Fibroblast of skin of back (primary cell): ENCODE measurements at regions not wholly inside any gene's neighbourhood (a gene's known extent, or its start where the extent isn't known, plus 50 kb on each side); places are given as distances from the start of the nearest gene placed in this dataset.
"Not testable (repeated sequence)": the region's sequence is repeated elsewhere in the genome, so short reads cannot be mapped to it uniquely, and the experiment has no call there.

ENCODE experiments used
- DNase-seq: peaks from one replicate; pipeline ENCODE4 v3.0.0-alpha.2; 2013

DNA sequence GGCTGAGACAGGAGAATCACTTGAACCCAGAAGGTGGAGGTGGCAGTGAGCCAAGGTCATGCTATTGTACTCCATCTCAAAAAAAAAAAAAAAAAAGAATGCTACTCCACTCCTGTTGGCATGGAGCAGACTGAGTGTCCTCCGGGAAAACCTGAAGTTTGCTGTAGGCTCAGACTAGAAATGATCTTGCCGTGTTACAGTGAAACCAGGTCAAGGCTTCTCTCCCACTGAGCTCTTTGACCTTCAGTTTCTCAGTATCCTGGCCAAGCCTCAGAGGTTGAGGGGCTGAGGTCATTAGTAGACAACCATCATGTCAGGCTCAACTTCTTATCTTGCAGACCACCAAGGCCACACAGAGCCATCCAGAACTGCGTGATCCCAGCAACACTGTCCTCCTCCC, 348.6 kb upstream of the ZNF32 start:
- no peak for DNase-seq

DNA sequence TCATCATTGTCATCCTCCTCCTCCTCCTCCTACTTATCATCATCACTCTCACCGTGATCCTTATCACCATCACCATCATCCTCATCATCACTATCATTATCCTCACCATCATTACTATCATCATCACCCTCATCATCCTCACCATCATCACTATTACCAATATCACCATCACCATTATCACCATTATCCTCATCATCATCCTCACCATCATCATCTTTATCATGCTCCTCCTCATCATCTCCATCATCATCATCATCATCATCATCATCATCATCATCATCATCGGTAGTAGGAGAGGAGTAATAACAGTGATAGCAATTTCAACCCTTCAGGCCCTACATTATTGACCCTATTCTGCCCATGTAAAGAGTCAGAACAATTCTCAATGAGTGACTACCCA, 345.9 kb upstream of the ZNF32 start:
- no peak for DNase-seq

DNA sequence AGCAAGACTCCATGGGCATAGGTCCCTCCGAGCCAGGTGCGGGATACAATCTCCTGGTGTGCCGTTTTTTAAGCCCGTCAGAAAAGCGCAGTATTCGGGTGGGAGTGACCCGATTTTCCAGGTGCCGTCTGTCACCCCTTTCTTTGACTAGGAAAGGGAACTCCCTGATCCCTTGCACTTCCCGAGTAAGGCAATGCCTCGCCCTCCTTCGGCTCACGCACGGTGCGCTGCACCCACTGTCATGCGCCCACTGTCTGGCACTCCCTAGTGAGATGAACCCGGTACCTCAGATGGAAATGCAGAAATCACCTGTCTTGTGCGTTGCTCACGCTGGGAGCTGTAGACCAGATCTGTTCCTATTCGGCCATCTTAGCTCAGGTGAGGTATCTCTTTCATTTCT, 344.1 kb upstream of the ZNF32 start:
- DNase-seq, result not testable (repeated sequence)

DNA sequence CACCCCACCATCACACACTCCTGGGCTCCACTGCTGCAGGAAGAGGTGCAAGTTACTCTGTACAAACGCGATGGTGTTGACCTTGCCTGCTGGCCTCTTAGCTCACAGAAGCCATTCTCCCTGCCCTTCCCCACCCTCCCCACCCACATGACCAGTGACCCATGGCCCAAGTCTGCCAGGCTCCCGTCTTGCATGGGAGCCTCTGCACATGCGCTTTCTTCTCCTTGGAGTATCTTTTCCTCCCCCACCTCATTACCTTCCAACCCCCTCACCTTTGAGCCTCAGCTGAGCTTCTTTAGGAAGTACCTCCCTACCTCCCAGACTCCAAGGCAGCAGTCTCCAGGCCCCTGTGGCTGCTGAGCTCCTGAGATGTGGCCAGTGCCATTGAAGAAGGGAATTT, 337.7 kb upstream of the ZNF32 start:
- no peak for DNase-seq

DNA sequence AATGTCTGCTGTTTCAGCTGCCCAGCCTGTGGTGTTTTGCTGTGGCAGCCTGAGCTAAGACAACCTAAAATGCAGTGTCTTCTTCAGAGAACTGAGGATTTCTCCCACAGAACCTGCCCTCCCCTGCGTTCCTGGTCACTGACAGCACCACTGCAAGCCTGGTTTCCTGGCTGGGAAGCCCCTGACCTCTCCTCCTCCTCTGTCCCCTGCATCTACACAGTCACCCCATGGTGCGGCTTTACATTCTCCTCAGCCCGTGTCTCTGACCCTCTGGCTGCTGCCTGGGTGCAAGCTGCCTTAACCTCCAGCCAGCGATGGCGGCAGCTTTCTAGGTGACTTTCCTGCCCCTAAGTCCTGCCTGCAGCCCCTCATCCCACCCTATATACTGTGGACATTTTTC, 337.3 kb upstream of the ZNF32 start:
- no peak for DNase-seq

DNA sequence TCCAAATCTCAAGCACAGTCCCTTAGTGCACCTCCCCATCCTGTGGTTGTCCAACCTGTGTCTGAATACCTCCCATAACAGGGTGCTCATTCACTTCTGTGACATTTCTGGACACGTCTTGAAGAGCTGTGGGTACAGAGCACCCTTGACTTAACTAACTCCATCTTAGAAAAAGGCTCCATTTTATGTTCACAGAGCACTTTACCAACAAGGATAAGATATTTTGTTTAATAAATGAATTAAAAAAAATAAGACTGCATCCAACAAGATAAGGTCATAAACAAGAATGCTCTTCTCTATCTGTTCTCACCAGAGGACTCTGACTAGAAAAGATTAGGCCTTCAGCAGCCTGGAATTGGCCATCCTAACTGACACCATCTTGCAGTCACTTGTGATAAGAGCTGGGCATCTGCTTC, 335.2 kb upstream of the ZNF32 start:
- DNase-seq, result no peak

DNA sequence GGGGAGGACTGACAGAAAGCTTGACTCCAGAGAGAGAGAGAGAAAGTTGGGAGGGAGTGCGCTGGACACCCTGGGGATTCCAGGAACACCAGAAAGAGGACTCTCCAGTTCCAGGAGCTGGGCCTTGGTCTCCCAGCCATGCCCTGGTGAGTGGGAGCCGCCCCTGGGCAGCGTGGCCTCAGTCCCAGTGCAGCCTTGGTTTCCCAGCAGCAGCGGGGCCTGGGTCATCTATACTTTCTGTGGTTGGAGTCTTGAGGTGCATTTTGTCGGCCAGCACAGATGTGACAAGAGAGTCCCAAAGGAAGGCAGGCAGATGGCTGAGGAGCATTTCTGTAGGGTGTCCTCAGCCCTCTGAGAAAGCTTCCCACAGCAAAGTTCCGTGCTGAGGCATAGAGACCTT, 334.7 kb upstream of the ZNF32 start:
- no peak for DNase-seq

DNA sequence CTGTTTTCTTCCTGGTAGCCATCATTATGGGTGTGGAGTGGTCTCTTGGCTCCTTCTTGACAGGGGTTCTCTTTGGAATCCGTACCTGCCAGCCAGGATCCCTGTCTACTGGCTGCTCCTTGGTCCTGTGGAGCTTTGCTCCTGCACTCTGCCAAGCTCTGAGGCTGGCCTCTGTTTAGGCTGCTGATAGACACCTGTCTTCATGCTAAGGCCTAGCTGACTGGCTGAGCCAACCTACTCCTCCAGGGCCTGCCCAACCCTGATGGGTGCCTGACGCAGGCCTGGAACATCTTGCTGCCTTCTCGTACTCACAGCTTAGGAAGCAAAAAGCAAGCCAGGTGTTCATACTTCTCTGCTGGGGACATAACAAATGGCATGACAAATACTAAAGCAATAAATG, 333.6 kb upstream of the ZNF32 start:
- DNase-seq, result no peak

DNA sequence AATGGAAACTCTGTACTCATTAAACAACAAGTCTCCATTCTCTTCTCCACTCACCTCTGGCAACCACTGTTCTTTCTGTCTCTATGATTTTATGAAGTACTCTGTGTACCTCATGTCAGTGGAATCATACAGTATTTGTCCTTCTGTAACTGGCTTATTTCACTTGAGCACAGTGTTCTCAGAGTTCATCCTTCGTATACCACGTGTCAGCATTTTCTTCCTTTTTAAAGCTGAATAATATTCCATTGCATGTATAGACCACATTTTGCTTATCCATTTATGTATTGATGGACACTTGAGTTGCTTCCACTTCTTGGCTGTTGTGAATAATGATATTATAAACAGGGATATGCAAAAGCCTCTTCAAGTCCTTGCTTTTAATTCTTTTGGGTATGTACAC, 333.0 kb upstream of the ZNF32 start:
- no peak for DNase-seq

DNA sequence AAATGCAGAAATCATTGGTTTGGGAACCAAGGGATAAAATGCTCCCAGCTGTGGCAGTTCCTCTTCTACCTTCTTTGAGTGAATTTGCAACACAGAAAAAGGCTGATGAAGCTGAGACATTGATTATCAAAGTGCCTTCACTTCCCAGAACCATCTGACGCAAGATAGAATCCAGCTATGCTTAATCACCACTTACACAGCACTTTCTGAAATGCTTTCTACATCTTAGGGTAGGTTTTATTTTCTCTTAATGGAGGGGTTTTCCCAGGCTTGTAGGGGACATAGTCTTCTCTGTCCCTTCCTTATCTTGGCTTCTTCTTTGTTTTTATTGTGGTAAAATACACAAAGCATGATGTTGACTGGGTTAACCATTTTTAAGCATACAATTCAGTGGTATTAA, 332.6 kb upstream of the ZNF32 start:
- no peak for DNase-seq

DNA sequence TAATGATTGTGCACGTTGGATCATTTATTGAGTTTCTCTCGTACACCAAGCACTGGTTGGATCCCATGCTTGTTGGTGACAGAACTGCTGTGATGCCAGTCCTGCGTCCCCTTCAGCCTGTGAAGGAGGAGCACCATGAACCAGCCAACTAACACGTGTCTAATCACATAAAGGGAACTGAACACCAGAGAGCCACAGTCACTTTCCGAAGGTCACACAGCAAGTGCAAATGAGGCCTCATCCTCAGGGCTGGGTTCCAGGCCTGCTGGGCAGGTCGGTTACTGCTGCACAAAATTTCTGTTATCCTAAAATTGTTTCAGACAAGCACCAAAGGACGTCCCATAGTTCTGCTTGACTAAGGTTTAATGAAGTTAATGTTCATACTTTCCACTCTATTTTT, 332.0 kb upstream of the ZNF32 start:
- DNase-seq, result no peak

DNA sequence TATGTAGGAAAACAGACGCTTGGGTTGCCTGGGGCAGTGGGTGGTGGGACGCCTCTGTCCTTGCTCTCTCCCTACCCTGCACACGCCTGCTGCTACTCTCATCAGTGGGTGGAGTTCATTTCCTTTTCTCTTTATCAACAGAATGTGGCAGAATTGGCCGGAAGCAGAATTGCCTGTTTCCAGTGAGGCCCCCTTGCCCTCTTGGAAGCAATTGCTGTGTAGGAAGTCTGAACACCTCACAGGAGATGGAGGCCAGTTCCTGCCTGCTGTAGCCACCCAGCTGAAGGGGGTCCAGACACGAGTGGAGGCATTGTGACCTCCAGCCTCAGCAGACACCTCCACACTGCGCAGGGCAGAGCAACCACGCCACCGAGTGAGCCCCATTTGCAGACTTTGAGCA, 331.6 kb upstream of the ZNF32 start:
- no peak for DNase-seq

DNA sequence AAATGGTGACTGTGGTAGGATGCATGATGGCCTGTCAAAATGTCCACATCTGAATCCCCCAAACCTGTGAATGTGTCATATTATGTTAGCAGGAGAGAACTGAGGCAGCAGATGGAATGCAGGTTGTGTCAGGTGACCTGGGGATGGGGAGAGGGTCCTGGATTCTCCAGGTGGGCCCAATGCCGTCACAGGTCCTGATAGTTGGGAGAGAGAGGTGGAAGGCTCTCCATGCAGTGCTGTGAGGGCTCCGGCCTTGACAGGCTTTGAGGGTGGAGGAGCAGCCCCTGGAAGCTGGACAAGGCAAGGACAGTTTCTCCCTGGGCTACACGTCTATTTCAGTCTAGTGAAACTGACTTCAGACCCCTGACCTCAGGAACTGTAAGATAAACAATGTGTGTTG, 330.9 kb upstream of the ZNF32 start:
- DNase-seq, result no peak

DNA sequence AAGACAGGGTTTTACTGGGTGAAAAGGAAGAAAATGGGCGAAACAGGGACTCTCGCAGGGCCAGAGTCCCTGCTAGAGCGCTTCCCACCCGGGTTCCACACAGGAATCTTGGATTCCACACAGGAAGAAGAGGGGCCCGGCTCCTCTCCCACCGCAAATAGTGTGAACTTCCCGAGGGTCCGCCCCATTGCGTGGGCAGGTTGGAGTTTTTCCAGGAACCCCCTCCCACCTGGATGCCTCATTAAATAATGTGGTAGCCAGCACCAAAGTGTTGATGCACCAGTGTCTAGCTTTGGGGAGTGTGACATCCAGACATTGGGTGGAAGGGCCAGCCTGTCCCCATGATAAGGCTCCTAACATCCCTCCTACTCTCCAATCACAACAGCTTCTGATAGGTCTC, 330.3 kb upstream of the ZNF32 start:
- DNase-seq, result no peak

DNA sequence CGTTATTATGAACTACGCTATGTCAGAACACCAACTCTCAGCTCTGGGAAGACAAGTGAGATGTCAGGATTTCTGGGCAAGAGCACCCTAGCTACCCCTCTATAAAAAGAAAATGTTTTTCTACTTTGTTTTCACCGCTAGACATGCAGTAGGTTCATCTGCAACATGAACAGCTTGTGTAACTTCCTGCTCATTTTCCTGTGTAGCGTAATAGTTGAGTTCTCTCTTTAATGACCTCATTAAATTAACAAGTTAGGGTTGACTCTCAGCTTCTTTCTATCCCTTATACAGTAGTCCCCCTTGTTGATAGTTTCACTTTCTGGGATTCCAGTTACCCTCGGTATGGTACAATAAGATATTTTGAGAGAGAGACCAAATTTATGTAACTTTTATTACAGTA, 329.4 kb upstream of the ZNF32 start:
- DNase-seq, result no peak

DNA sequence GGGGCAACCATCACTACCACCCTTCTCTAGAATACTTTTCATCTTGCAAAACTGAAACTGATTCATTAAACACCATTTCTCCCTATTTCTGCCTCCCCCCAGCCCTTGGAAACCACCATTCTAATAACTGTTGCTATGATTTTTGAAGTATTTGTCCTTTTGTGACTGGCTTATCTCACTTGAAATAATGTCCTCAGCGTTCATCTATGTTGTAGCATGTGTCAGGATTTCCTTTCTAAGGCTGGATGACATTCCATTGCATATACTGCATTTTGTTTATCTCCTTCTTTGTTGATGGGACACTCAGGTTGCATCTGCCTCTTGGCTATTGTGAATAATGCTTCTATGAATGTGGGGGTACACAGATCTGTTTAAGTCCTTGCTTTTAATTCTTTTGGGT, 327.6 kb upstream of the ZNF32 start:
- DNase-seq, result no peak

DNA sequence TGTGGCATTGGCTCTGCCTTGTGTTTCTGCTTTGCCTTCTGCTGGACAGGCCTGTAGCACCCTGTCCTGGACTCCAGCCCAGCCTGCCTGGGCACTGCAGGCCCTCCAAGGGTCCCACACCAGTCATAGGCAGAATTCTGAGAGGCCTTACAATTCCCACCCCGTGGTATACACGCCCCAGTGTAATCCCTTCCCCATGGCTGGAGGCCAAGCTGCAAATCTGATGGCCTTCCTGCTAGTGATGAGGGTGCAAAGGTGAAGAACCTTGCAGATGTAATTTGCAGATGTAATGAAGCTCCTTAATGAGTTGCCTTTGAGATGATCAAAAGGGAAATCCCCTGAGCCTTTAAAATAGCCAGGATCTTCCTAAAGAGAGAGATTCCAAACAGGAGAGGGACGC, 325.1 kb upstream of the ZNF32 start:
- DNase-seq, result no peak

DNA sequence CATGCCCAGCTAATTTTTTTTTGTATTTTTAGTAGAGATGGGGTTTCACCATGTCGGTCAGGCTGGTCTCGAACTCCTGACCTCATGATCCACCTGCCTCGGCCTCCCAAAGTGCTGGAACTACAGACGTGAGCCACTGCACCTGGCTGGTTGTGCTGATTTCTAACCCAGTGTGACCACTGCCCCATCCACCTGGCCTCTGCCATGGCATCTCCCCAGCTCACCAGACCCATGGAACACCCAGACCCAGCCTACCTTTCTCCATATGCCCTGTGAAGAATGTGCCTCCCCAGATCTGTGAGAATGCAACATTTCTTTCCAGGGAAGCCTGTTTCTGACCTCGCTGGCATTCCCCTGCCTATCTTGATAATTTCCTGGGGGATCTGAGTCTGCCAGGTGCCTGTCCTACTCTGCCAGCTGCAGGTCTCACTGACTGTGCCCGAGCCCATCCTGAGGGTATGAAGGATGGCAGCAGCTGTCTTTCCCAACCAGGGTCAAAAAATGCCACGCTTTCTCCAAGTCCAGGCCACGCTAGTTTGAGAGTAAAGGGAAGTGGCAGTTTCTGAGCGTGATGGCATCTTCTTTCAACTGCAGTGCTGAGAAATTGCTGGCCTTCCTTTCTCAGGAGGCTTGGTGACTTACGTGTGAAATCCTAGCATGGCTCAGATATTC, 324.4 kb upstream of the ZNF32 start:
- no peak for DNase-seq

DNA sequence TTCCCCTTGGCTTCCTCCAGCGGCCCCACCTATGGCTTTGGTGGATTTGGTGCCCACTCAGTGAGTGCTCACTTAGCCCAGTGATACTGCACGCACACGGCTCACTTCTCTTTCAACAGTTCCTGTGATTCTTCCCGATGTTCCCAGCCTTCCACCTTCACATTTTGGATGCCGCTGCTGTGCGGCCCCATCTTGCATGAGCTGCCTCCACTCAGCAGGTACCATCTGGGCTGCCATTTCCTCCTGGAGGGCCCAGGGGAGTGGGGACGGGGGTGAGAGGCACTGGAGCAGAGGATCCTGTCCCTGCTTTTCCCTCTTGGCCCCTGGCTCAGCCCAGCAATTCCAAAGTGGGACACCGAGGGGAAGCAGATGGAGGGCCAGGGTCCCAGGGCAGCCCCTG, 323.3 kb upstream of the ZNF32 start:
- DNase-seq, result no peak

DNA sequence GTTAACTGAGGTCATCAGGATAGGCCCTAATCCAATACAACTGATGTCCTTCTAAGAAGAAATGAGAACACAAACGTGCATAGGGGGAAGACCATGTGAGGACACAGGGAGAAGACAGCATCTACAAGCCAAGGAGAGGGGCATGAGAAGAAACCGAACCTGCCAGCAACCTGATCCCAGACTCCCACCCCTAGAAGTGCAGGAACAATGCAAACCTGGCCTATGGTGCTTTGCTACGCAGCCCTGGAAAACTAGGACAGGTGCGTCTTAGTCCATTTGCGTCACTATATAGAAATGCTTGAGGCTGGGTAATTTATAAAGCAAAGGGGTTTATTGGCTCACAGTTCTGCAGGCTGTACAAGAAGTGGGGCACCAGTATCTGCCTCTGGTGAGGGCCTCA, 322.6 kb upstream of the ZNF32 start:
- DNase-seq, result no peak

DNA sequence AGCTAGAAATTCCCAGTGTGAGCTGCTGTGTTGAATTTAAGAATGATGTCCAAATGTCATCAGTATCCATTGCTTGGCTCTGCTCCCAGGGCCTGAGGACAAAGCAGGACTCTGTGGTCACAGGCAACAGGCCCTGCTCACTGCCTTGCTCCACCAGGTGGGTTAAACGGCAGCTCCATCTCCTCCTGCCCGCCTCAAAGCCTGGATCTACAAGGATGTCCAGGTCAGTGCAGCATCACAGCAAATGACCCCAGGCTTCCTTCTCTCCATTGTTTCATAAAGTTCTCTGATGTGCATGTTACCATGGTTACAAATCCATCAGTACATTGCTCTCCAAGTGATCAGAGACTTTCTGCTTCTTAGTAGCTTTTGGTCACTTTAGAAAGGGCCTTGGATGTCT, 322.0 kb upstream of the ZNF32 start:
- DNase-seq, result no peak

DNA sequence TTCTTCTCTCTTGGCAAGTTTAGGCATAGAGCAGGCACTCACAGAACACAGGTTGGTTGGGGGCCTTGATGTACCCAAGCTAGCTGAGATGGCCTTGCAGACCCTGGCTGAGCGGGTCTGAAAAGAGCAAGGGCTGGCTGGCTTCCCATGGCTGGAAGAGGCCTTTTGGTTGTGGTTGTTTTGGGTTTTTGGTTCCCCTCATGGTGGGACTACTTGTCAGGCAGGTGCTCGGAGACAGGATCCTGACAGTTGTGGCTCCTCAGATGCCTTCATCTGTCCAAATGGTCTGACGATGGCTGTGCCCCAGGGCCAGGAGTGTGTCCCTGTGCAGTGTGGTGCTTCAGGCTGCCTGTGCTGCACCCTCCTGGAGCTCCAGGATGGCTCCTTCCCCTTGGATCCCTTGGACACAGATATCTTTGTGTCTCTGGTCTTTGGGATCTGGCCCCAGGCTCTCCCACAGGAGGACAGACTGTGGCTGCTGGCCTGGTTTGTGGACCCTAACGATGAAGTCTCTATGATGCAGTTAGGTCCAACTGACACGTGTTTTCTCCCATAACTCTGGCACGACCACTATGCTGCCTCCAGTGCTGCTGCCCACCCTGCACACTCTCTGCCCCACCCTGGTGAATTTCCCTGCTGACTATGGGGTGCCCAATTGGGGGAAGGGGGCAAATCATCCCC, 321.5 kb upstream of the ZNF32 start:
- no peak for DNase-seq

DNA sequence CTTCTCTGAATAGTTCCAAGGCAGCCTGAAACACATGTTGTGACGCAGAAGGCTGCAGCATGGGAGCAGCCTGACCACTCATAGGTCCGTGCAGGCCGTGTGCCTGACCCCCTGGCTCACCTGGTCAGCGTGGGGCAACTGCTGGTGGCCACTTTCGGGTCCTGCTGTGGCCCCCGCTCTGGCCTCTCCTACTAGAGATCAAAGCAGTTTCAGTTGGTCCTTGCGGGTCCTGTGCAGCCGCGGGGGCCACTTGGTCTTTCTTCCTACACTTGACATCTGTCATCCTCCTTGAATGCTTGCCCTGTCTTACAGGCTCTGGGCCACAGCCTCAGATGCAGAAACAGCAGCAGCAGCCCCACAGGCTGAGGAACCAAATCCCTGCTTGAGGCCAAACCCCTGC, 320.8 kb upstream of the ZNF32 start:
- no peak for DNase-seq

DNA sequence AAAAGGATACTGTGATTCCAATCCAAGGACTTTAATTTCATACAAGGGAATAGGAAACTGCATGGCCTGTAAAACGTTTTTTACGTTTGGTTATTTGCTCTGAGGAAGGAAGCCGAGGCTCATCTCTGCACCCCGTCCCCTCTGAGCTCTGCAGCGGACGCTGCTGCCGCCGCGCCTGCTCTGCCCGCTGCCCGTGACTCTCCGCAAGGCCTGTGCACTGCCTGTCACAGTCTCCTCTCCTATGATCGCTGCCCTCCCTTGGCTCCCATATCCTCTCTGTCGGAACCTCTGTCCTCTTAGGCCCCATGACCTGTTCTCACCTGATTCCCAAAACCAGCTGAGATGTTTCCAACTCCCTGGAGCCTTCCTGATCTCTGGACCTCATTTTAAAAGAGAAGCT, 320.3 kb upstream of the ZNF32 start:
- DNase-seq, result no peak

DNA sequence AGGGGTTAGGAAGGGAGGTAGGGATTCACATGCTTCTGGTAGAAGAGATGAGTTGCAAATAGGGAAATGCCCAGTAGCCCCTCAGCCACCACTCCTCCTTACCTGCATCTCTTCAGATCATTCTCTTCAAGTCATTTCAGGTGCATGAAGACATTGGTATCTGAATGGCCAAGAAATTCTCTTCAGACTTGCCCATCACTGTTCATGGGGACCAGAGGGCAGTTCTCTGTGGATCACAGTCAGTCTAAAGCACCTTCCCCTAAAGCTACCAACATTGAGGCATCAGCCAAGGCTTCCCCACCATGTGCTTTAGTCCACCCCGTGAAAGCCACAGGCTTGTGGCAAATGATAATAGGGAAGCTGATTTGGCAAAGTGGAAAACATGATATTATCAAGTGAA, 319.4 kb upstream of the ZNF32 start:
- no peak for DNase-seq
